ENCODE measurements at regions not wholly inside any gene's neighbourhood (a gene's known extent, or its start where the extent isn't known, plus 50 kb on each side); places are given as distances from the start of the nearest gene placed in this dataset.
"Not testable (repeated sequence)": the region's sequence is repeated elsewhere in the genome, so short reads cannot be mapped to it uniquely, and the experiment has no call there.

- ATAC-seq, result not testable (repeated sequence)
Measured at GRCh38 chr10:87300163-87300562, 57.4 kb upstream of the NUTM2D start.

- peak; percentile 93 for ATAC-seq
Measured at GRCh38 chr10:87301466-87302115, 56.0 kb upstream of the NUTM2D start.

- ATAC-seq, result not testable (repeated sequence)
Measured at GRCh38 chr10:87302132-87302531, 55.4 kb upstream of the NUTM2D start.

- ATAC-seq, result not testable (repeated sequence)
Measured at GRCh38 chr10:87303707-87304106, 53.8 kb upstream of the NUTM2D start.

- peak; percentile 14 for ATAC-seq
Measured at GRCh38 chr10:87306681-87307080, 50.9 kb upstream of the NUTM2D start.
